GM19035 (cell line): ENCODE measurements at regions not wholly inside any gene's neighbourhood (a gene's known extent, or its start where the extent isn't known, plus 50 kb on each side); places are given as distances from the start of the nearest gene placed in this dataset.
"Not testable (repeated sequence)": the region's sequence is repeated elsewhere in the genome, so short reads cannot be mapped to it uniquely, and the experiment has no call there.

Source experiments
- ATAC-seq: cut with Tn5 transposase; IDR thresholded peaks from one replicate; pipeline ENCODE4 v1.9.1; 2021; ENCODE audit not compliant: unreplicated experiment

DNA sequence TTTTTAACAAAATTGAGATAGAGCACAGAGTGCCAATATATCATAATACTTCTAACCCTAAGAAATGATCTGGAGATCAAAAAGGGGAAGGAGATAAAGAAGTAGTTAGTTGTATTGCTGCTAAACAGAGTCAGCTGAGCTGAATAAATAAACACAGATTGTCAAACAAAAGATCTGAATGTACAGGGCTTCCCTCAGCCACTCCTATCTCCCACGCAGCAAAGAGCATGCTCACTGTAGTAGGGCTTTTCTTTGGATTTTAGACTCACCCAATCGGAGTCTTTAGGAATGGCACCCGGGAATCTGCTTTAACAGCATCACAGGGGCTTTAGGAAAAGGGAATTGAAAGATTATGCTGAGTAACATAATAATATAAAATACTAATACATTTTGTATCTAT is 222.2 kb upstream of the STXBP5 start:
- no peak for ATAC-seq

- ATAC-seq, result no peak
Observed at GRCh38 chr6:146984251-146984924, 219.8 kb upstream of the STXBP5 start.

DNA sequence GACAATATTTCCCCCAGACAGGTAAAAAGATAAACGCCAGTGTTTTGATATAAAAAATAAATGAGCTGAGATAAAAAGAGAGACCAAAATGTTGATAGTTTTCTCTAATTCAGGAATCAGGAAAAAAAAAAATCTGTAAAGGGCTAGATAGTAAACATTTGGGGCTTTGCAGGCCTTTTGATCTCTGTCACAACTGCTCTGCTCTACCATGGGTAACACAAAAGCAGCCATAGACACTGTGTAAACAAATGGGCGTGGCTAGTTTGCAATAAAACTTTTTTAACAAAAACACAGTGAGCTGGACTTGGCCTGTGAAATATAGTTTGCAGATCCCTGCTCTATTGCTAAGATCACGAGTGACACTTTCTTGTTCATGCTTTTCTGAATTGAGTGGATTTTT is 219.1 kb upstream of the STXBP5 start:
- ATAC-seq, result no peak

DNA sequence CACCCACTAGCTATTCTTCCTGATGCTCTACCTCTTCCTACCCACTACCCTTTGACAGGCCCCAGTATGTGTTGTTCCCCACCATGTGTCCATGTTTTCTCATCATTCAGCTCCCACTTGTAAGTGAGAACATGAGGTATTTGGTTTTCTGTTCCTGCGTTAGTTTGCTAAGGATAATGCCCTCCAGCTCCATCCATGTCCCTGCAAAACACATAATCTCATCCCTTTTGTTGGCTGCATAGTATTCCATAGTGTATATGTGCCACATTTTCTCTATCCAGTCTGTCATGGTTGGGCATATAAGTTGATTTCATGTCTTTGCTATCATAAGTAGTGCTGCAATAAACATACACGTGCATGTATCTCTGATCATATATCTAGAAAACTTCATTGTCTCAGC is 218.3 kb upstream of the STXBP5 start:
- ATAC-seq, result no peak

DNA sequence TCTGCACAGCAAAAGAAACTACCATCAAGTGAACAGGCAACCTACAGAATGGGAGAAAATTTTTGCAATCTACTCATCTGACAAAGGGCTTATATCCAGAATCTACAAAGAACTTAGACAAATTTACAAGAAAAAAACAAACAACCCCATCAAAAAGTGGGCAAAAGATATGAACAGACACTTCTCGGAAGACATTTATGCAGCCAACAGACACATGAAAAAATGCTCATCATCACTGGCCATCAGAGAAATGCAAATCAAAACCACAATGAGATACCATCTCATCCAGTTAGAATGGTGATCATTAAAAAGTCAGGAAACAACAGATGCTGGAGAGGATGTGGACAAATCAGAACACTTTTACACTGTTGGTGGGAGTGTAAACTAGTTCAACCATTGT is 216.3 kb upstream of the STXBP5 start:
- ATAC-seq, result not testable (repeated sequence)

GRCh38 chr6:146989860-146990259 is 214.4 kb upstream of the STXBP5 start:
- no peak for ATAC-seq

DNA sequence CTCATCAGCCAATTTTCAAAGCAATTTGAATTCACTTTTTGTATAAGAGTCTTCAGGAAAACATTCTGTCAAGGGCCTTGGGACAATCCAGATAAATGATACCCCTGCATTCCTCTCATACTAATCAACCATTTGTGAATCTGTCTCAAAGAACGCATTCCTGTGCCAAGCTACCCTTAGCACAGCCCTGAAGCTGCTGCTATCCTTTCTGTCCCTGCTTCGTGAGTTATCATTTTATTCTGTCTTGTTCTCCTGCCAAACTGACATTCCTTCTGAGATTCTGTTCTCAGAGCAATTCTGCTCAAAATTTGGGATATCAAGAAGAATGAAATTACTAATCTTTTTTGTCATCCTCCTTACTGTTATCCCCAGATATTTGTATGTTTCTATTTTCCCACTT is 213.9 kb upstream of the STXBP5 start:
- no peak for ATAC-seq

DNA sequence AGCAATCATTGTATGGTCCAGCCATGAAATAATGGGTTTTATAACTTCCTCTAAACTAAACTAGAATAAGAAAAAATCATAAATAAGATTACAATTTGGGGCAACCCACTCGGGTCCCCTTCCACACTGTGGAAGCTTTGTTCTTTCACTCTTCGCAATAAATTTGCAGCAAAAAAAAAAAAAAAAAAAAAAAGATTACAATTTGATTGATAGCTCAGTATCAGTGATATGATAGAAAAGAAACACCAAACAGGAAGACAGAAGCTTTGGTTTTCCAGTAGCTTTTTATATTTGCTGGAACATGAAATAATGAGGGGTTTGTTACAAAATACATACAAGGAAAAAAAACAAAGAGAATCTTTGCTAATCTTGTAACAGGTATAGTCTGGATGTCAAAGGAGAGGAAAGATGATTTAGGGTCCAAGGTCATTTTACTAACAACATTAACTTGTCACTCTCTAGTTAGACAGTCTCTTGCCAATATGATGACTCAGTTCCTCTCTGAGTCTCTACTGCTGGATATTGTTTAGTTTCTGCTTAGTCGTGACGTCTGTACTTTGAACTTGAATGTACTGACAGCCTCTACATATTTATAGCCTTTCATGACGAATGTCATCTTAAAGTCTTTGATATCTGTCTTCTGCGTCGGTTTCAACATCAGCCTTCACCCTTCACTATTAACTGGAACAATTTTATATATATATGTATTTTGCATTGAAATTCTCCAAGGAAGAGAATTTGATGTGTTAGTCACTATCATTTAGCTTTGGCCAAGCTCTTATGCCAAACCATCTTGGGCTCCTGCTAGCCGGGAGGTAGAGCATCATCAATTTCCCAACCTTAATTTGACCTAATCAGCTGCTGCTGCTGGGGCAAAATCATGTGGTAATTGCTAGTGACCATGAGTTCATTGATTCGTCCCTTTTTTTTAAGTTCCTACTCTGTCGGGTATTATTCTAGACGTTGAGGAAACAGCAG is 213.1 kb upstream of the STXBP5 start:
- ATAC-seq, result no peak

GRCh38 chr6:146997062-146997461 is 207.2 kb upstream of the STXBP5 start:
- no peak for ATAC-seq

GRCh38 chr6:146999766-147000165 is 204.5 kb upstream of the STXBP5 start:
- no peak for ATAC-seq

GRCh38 chr6:147000545-147001488 is 203.4 kb upstream of the STXBP5 start:
- ATAC-seq, result no peak

DNA sequence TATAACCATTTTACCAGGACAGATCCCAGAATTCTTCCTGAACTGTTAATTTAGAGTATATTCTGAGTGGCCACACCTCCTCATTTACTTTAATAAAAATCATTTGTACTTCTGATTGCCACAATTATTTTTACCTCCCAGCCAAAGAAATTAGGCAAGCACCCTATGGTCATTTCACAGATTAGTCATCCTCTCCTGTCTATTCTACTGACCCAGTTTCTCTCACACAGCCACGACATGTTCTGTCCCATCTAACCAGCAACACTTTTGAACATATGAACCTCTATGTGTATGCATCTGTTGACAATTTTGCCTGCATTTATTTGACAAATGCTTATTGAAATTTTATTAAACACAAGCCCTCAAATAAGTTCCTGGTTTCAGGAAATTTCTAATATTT is 202.6 kb upstream of the STXBP5 start:
- ATAC-seq, result no peak

DNA sequence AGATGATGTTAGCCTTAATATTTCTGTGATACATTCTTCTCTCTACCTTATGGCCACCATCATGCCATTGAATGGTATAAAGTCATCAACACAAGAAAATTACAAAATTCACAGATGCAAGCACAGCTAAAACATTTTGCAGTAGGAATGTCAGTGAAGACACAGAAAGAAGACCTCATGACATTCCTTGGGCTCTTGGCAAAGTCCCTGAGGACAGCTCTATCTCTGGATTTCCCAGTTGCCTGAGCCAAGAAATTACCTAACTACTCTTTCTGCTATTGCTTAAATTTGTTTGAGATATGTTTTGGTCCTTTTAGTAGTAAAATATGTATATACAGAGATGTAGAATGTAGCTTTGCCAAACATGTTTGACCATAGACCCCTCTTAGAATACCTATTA is 201.0 kb upstream of the STXBP5 start:
- no peak for ATAC-seq

DNA sequence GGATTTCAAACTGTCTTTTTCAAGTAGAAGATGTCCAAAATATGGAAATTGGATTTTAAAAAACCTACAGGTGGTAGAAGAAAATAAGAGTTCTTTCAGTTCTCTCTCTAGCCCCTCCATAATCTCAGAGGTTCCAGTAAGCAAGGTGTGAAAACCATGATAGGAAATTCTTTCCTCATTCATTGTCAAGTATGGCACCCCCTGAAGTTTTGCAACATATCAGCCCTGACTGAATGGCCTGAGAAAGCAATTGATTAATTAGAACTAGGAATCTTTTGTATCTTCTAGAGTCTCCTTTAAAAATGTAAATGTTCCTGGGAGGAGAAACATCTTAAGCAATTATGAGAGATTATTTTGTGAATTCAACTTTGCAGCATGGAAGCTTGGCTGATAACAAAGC is 198.7 kb upstream of the STXBP5 start:
- no peak for ATAC-seq

- ATAC-seq, result no peak
Observed at GRCh38 chr6:147007441-147007840, 196.8 kb upstream of the STXBP5 start.

- no peak for ATAC-seq
Observed at GRCh38 chr6:147009358-147009757, 194.9 kb upstream of the STXBP5 start.

DNA sequence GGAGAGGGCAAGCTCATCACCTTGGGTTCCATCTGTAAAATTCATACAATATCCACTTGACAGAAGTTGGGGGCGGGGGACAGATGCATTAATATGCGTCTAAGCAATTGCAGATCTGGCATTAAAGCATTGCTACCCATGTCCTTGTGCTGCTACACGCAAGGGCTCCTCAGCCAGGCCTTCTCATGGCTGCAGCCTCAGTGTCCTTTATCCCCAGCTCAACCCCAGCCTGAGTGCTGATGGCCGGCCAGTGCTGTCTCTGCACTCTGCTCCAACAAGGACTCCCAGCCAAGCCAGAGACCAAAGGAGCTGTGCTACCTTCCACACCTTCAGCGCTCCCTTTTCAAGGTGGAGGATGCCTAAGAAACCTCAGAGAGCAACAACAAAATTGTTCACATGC is 188.5 kb upstream of the STXBP5 start:
- no peak for ATAC-seq

- ATAC-seq, result no peak
Observed at GRCh38 chr6:147016440-147016839, 187.8 kb upstream of the STXBP5 start.

DNA sequence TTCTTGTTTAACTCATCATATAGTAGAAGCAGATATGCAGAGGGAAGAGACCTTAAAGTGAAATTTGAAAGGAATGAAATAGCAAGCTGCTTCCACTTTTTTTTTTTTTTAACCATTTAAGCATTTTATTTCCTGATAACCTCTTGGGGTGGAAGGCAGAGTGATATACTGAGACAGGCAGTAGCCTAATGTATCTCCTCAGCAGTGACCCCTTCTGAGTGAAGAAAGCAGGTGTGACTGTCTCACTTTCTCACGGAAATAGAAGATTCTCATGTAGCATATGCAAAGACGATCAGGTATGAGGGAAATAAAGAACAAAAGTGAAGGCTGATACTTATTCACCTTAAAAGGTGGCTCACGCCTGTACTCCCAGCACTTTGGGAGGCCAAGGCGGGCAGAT is 187.1 kb upstream of the STXBP5 start:
- ATAC-seq, result no peak

DNA sequence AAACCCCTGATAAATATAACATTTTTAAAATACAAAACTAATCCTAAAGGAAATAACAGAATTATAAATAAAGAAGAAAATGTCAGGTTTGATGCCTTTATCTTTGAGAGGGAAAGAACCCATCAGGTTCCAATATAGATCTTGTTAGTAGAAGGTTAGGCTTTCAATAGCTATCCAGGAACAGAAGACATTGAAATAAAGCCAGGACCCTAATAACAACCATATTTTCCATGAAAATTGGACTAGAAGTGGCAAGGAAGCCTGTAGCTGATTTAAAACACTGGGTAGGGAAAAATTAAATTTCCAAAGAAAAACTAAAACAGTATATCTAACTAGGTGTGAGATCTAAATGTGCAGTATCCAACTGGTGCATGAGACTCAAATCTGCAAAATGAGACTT is 185.2 kb upstream of the STXBP5 start:
- no peak for ATAC-seq

- no peak for ATAC-seq
Observed at GRCh38 chr6:147022041-147022440, 182.2 kb upstream of the STXBP5 start.
